ENCODE measurements at regions not wholly inside any gene's neighbourhood (a gene's known extent, or its start where the extent isn't known, plus 50 kb on each side); places are given as distances from the start of the nearest gene placed in this dataset.

DNA sequence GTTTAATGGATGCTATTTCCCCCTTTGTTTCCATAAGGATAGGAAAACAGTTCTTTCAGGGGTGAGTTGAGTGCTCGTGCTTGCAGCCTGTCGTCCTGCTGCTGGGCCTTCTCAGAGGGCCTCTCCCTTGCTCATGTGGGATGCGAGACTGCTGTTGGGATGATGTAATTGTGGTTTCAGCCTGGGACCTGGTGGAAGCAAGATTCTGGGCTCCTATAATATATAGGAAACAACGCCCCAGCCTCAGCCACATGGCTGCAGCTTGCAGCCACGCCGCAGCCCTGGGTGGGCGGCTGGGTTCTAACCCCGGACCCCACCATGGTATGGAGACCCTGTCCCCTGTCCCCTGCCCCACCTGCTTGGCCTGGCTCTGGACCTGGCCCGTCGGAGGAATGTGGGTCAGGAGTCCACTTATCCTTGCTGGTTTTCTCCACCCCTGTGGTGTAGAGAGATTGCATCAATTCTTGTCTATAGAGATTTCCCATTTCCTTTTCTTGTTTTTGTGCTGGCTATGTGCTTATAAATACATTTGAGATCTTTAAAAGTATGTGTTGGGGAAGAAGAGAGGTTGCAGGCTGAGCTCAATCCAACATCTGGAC lies 357.8 kb downstream of the SIPA1L2 start:
- CTCF ChIA-PET = no interaction called here
- POLR2A ChIA-PET (ENCODE audit: low non-redundant PET) = no interaction called here
- TF ChIP-seq, protein P1, sequence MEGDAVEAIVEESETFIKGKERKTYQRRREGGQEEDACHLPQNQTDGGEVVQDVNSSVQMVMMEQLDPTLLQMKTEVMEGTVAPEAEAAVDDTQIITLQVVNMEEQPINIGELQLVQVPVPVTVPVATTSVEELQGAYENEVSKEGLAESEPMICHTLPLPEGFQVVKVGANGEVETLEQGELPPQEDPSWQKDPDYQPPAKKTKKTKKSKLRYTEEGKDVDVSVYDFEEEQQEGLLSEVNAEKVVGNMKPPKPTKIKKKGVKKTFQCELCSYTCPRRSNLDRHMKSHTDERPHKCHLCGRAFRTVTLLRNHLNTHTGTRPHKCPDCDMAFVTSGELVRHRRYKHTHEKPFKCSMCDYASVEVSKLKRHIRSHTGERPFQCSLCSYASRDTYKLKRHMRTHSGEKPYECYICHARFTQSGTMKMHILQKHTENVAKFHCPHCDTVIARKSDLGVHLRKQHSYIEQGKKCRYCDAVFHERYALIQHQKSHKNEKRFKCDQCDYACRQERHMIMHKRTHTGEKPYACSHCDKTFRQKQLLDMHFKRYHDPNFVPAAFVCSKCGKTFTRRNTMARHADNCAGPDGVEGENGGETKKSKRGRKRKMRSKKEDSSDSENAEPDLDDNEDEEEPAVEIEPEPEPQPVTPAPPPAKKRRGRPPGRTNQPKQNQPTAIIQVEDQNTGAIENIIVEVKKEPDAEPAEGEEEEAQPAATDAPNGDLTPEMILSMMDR (conservative IDR thresholded peaks at IDR 0.05; ENCODE audit: low read depth) = no peak
- no peak for DNase-seq (ENCODE audit: low spot score)
- H3K27ac ChIP-seq = no peak overlapping the region

DNA sequence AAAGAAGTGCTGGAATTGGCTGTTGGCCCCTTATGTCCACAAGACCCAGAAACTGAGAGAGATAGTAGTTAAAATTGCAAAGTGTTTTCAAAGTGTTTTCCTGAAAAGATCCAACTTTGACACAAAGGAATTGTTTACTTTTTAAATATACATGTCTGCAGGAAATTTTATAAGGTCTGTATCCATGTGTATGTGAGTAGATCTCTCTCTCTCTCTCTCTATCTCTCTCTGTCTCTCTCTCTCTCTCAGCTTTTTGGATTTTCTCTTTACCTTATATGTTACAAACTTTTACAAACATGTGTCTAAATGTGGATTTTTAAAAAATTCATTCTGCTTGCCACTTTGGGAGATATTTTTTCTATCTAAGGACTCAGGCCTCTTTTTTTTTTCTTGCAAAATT lies 358.6 kb downstream of the SIPA1L2 start:
- H3K27ac ChIP-seq = no peak overlapping the region
- ChIA-PET POLR2A (ENCODE audit: low non-redundant PET) (no interaction called here), CTCF (no interaction called here)

DNA sequence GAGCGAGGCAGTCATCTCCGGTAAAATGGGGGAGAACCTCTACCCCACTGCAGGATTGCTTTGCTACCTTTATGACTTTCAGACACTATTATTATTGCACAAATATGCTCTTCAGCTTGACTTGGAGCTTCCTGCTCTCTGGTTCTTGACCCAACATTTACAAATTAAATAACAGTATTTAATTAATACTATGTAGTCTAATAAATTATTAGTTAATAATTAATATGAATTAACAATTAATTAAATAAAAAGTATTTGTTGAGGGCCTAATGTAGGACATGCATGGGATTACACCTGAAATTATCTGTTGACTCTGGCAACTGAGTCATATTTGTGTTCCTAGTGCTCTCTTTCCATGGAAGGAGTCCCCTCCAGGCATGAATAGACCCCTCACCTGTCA lies 359.9 kb downstream of the SIPA1L2 start:
- ChIA-PET CTCF (no interaction called here), POLR2A (ENCODE audit: low non-redundant PET) (no interaction called here)
- no peak overlapping the region for H3K27ac ChIP-seq
- no peak for DNase-seq (ENCODE audit: low spot score)
- TF ChIP-seq, protein P1 (conservative IDR thresholded peaks at IDR 0.05; ENCODE audit: low read depth) = no peak

More for the DNA sequence above, 358.6 kb downstream of the SIPA1L2 start:
- no peak for DNase-seq (ENCODE audit: low spot score)
- TF ChIP-seq, protein P1 (conservative IDR thresholded peaks at IDR 0.05; ENCODE audit: low read depth) = no peak

DNA sequence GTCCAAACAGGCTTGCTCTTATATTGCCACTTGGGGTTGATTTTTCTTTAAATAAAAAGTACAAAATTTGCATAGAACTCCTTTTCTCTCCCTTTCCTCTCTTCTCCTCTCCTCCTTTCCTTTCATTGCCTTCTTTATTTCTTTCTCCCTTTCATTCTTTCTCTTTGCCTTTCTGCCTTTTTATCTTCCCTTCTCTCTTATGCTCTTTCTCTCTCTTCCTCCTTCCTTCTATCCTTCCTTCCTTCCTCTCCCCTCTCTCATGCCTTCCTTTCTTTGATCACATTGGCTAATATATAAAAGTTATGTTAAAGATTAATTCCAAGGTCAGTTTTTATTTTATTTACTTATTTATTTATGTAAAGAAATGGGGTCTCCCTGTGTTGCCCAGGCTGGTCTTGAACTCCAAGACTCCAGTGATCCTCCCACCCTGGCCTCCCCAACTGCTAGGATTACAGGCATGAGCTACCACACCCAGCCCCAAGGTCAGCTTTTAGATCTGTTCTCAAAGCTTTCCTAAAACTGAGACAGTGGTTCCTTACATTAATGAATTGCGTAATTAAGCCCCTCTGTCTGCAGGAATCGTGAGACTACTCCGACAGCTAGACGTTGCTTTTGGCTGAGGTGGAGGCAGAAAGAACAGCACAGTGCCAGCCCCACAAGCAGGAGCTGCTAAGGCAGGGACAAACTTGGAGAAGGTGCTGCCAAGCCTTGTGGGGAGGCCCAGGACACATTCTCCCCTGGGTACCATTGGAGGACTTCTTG lies 361.9 kb downstream of the SIPA1L2 start:
- POLR2A ChIA-PET (ENCODE audit: low non-redundant PET) = no interaction called here
- TF ChIP-seq, protein P1 (conservative IDR thresholded peaks at IDR 0.05; ENCODE audit: low read depth) = no peak
- CTCF ChIA-PET = interaction anchor here (0.6 kb wide), 1 partner anchor 9 kb away, joined by 8 read pairs; no protein-coding TSS in a partner anchor
- no peak for DNase-seq (ENCODE audit: low spot score)
- no peak overlapping the region for H3K27ac ChIP-seq

DNA sequence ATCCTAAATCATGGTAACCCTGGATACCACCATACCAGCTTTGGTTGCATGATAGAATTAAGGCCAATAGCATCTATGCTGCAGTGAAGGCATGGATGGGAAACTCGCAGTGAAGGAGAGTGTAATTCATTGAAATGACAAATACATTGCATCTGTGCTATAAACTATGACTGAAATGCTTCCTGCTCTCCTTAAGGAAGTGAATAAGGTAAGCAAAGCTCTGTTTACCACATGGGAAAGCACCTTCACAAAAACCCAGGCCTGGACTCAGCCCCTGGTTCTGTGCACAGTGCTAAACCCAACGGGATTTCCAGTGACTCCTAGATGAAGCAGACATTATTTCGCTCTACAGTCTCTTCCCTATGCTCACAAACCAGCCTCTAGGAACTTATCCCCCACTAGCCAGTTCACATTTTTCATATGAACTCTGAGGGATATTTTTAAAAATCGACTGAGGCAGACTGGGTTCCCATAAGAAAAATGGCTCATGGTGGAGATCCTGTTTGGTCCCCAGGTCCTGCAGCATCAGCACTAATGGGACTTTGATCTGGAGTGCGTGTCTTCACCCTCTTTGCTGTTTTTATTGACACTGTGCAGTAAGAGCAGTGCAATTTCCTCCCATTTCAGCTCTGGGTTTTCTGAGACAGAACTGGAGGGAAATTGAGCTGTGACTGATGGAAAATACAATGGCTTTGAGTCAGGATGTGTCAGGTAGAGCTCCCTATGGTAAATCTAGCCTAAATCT lies 362.7 kb downstream of the SIPA1L2 start:
- CTCF ChIA-PET = interaction anchor here (0.6 kb wide), 1 partner anchor 9 kb away, joined by 8 read pairs; no protein-coding TSS in a partner anchor

DNA sequence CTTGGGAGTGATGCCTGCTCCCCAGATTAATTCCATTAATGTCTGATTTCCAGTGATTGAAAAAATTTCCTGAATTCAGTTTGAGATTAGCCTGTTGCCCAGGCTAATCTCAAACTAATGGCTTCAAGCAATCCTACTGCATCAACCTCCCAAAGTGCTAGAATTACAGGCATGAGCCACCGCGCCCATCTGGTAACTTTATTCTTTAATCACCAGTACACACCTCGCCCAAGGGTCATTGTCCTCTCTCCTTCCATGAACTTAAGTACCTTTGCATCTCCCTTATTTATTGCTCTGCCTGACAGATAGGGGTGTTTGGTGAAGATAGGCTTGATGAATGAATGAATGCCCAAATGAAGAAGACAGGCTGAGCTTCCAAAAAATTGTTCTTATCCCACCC lies 366.5 kb downstream of the SIPA1L2 start:
- TF ChIP-seq, protein P1 (conservative IDR thresholded peaks at IDR 0.05; ENCODE audit: low read depth) = no peak
- no peak overlapping the region for H3K27ac ChIP-seq
- DNase-seq (ENCODE audit: low spot score) = no peak
- ChIA-PET CTCF (no interaction called here), POLR2A (ENCODE audit: low non-redundant PET) (no interaction called here)

More for the DNA sequence above, 362.7 kb downstream of the SIPA1L2 start:
- POLR2A ChIA-PET (ENCODE audit: low non-redundant PET) = no interaction called here
- TF ChIP-seq, protein P1 (conservative IDR thresholded peaks at IDR 0.05; ENCODE audit: low read depth) = no peak
- no peak for DNase-seq (ENCODE audit: low spot score)
- no peak overlapping the region for H3K27ac ChIP-seq
